Breast epithelium (tissue), 3 donors: ENCODE measurements at regions not wholly inside any gene's neighbourhood (a gene's known extent, or its start where the extent isn't known, plus 50 kb on each side); places are given as distances from the start of the nearest gene placed in this dataset.

Experiments
- CTCF ChIP-seq, 3 donors: fragments of 450-650 bp; IDR thresholded peaks; one replicate each; pipeline ENCODE4 v1.5.1; 2016 to 2017; ENCODE audit warnings: antibody characterized with exemption in 3 of 3, mild to moderate bottlenecking in 3 of 3, moderate library complexity in 3 of 3
- POLR2A ChIP-seq: fragments of 450-650 bp; IDR thresholded peaks from one replicate; pipeline ENCODE4 v1.6.1; 2016; ENCODE audit warnings: antibody characterized with exemption, mild to moderate bottlenecking, moderate library complexity
- POLR2AphosphoS5 ChIP-seq, 3 donors: sonication (generic); formaldehyde crosslinking; IDR thresholded peaks; one replicate each; pipeline ENCODE4 v1.6.1; 2017; ENCODE audit warnings: antibody characterized with exemption in 3 of 3

- TF ChIP-seq POLR2A (no peak), CTCF (IDR thresholded peaks at IDR 0.05) (no peak), POLR2AphosphoS5 (IDR thresholded peaks at IDR 0.05) (no peak)
Measured at GRCh38 chr11:22069844-22070243, 123.0 kb upstream of the ANO5 start.
